SK-N-MC (cell line): ENCODE measurements at regions not wholly inside any gene's neighbourhood (a gene's known extent, or its start where the extent isn't known, plus 50 kb on each side); places are given as distances from the start of the nearest gene placed in this dataset.

ENCODE experiments used
- EZH2 ChIP-seq: fragments of 200-600 bp; sonication (generic); IDR thresholded peaks from one replicate; pipeline ENCODE4 v1.6.1; 2017; ENCODE audit warnings: antibody characterized with exemption
- POLR2AphosphoS5 ChIP-seq: IDR thresholded peaks from 2 replicates; pipeline ENCODE4 v1.6.1; 2012; ENCODE audit warnings: mild to moderate bottlenecking, low read depth, low read length, borderline replicate concordance

GRCh38 chr7:130908345-130909160, 174.5 kb upstream of the KLF14 start:
- TF ChIP-seq EZH2 (no peak), POLR2AphosphoS5 (no peak)
